AG04449 (cell line): ENCODE measurements at regions not wholly inside any gene's neighbourhood (a gene's known extent, or its start where the extent isn't known, plus 50 kb on each side); places are given as distances from the start of the nearest gene placed in this dataset.

ENCODE experiments used
- CTCF ChIA-PET: fragments of 350-600 bp; formaldehyde crosslinking; extraction: SDS; loops from one replicate; lab custom pipeline; 2021; ENCODE audit warnings: antibody characterized with exemption; lab: Yijun Ruan, JAX
- POLR2A ChIA-PET: fragments of 400-600, 350-600 bp; formaldehyde crosslinking; extraction: SDS; loops from one replicate; lab custom pipeline; 2020; ENCODE audit warnings: antibody characterized with exemption, inconsistent platforms; lab: Yijun Ruan, JAX
- DNase-seq: peaks from one replicate; pipeline ENCODE4 v3.0.0-alpha.2; 2010; ENCODE audit warnings: low read depth, low spot score
- H3K4me3 ChIP-seq: 2 replicates; pipeline ENCODE4 v1.5.1; 2011; ENCODE audit warnings: low read depth, mild to moderate bottlenecking, control low read depth, low read length
- TF ChIP-seq, protein P1 (sequence below): IDR thresholded peaks from one replicate; pipeline ENCODE4 v1.5.1; 2011; ENCODE audit warnings: mild to moderate bottlenecking, moderate library complexity, low read length, control low read depth, inconsistent platforms; ENCODE audit not compliant: insufficient read depth; ENCODE audit errors: missing control alignments

DNA sequence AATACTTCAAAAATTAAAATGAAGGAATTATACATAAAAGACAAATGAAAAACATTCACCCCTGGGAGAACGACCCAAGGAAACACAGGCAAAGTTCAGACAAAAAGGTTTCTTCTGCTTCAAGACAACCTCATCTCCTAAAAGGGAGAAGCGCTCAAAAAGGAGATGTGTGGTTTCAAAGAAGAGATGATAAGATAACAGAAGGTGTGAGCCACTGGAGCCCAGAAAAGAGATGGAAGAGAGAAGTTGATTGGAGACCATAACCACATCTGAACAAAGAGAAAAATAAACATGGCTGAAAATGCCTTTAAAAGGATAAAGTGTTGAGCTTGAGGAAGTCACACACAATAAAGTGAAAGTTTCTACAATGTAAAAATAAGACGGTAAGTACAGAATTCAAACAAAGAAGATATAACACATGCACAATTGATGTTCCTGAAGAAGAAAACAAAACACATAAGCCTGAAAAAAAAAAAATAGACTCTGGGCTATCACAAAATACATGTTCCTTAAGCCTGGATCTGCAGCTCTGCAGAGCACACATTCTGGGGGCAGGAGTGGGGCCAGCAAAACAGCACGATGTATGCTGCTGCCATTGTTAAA is 51.6 kb upstream of the C14orf180 start:
- ChIA-PET POLR2A (no interaction called here), CTCF (no interaction called here)
- DNase-seq, result no peak
- no peak overlapping the region for H3K4me3 ChIP-seq
- TF ChIP-seq, protein P1, sequence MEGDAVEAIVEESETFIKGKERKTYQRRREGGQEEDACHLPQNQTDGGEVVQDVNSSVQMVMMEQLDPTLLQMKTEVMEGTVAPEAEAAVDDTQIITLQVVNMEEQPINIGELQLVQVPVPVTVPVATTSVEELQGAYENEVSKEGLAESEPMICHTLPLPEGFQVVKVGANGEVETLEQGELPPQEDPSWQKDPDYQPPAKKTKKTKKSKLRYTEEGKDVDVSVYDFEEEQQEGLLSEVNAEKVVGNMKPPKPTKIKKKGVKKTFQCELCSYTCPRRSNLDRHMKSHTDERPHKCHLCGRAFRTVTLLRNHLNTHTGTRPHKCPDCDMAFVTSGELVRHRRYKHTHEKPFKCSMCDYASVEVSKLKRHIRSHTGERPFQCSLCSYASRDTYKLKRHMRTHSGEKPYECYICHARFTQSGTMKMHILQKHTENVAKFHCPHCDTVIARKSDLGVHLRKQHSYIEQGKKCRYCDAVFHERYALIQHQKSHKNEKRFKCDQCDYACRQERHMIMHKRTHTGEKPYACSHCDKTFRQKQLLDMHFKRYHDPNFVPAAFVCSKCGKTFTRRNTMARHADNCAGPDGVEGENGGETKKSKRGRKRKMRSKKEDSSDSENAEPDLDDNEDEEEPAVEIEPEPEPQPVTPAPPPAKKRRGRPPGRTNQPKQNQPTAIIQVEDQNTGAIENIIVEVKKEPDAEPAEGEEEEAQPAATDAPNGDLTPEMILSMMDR, result no peak

DNA sequence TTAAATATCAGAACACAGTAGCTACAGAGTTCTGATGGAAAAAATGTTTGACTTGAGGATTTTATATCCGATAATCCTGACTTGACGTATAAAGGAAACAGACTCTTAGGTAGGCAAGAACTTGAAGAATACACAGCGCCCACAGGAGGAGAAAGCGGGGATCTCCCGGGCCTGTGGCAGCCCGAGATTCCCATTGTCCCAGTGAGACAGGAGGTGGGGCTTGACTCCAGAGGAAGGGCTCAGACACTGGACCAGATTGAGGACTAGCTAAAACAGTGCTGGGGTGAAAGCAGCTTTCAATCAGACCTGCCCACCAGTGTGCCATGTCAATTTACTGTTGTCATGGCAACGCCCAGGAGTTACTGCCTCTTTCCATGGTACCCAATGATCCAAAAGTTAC is 51.1 kb upstream of the C14orf180 start:
- DNase-seq, result no peak
- CTCF ChIA-PET, result no interaction called here
- POLR2A ChIA-PET, result no interaction called here
- no peak overlapping the region for H3K4me3 ChIP-seq
- TF ChIP-seq, protein P1, result no peak
